ENCODE measurements at regions not wholly inside any gene's neighbourhood (a gene's known extent, or its start where the extent isn't known, plus 50 kb on each side); places are given as distances from the start of the nearest gene placed in this dataset.
A peak's percentile ranks its signal among the peaks of the same experiment; 100 is the strongest.
"Not testable (repeated sequence)": the region's sequence is repeated elsewhere in the genome, so short reads cannot be mapped to it uniquely, and the experiment has no call there.

GRCh38 chr14:28254768-28255167 lies 511.8 kb upstream of the FOXG1 start:
- no peak for DNase-seq (ENCODE audit: low read depth)

GRCh38 chr14:28264306-28264705 lies 502.3 kb upstream of the FOXG1 start:
- no peak for DNase-seq (ENCODE audit: low read depth)

- DNase-seq (ENCODE audit: low read depth) = no peak
Observed at GRCh38 chr14:28272270-28272669, 494.3 kb upstream of the FOXG1 start.

GRCh38 chr14:28280530-28280929 lies 486.1 kb upstream of the FOXG1 start:
- DNase-seq (ENCODE audit: low read depth) = no peak

- DNase-seq (ENCODE audit: low read depth) = no peak
Observed at GRCh38 chr14:28280997-28281598, 485.5 kb upstream of the FOXG1 start.

- DNase-seq (ENCODE audit: low read depth) = no peak
Observed at GRCh38 chr14:28284546-28285300, 481.9 kb upstream of the FOXG1 start.

- peak; percentile 26 for DNase-seq (ENCODE audit: low read depth)
Observed at GRCh38 chr14:28294834-28295440, 471.6 kb upstream of the FOXG1 start.

GRCh38 chr14:28297559-28297958 lies 469.0 kb upstream of the FOXG1 start:
- peak; percentile 8 for DNase-seq (ENCODE audit: low read depth)

- no peak for DNase-seq (ENCODE audit: low read depth)
Observed at GRCh38 chr14:28298156-28298555, 468.4 kb upstream of the FOXG1 start.

- DNase-seq (ENCODE audit: low read depth) = no peak
Observed at GRCh38 chr14:28299227-28299626, 467.4 kb upstream of the FOXG1 start.

- no peak for DNase-seq (ENCODE audit: low read depth)
Observed at GRCh38 chr14:28300356-28300755, 466.2 kb upstream of the FOXG1 start.

- no peak for DNase-seq (ENCODE audit: low read depth)
Observed at GRCh38 chr14:28301179-28301578, 465.4 kb upstream of the FOXG1 start.

GRCh38 chr14:28303248-28303647 lies 463.3 kb upstream of the FOXG1 start:
- no peak for DNase-seq (ENCODE audit: low read depth)

GRCh38 chr14:28305938-28306337 lies 460.6 kb upstream of the FOXG1 start:
- DNase-seq (ENCODE audit: low read depth) = no peak

GRCh38 chr14:28307506-28307905 lies 459.1 kb upstream of the FOXG1 start:
- DNase-seq (ENCODE audit: low read depth) = no peak

GRCh38 chr14:28308734-28309133 lies 457.9 kb upstream of the FOXG1 start:
- DNase-seq (ENCODE audit: low read depth) = peak; percentile 80

GRCh38 chr14:28317890-28318675 lies 448.5 kb upstream of the FOXG1 start:
- not testable (repeated sequence) for DNase-seq (ENCODE audit: low read depth)

- no peak for DNase-seq (ENCODE audit: low read depth)
Observed at GRCh38 chr14:28321475-28322244, 444.9 kb upstream of the FOXG1 start.

- no peak for DNase-seq (ENCODE audit: low read depth)
Observed at GRCh38 chr14:28323366-28323765, 443.2 kb upstream of the FOXG1 start.

GRCh38 chr14:28323951-28324741 lies 442.4 kb upstream of the FOXG1 start:
- no peak for DNase-seq (ENCODE audit: low read depth)

- no peak for DNase-seq (ENCODE audit: low read depth)
Observed at GRCh38 chr14:28340816-28341215, 425.8 kb upstream of the FOXG1 start.
